OCI-LY1 (cell line): ENCODE measurements at regions not wholly inside any gene's neighbourhood (a gene's known extent, or its start where the extent isn't known, plus 50 kb on each side); places are given as distances from the start of the nearest gene placed in this dataset.

Experiments
- EZH2 ChIP-seq: fragments of 200-600 bp; sonication (generic), shearing (Covaris generic); IDR thresholded peaks from 2 replicates; pipeline ENCODE4 v1.8.0; 2017; ENCODE audit warnings: borderline replicate concordance, mixed run types, mild to moderate bottlenecking, antibody characterized with exemption, low read length, moderate library complexity, mixed read lengths
- TF ChIP-seq, protein P1 (sequence below): fragments of 200-600 bp; sonication (generic), shearing (Covaris generic); IDR thresholded peaks from 2 replicates; pipeline ENCODE4 v1.5.1; 2017; ENCODE audit warnings: mild to moderate bottlenecking, antibody characterized with exemption, low read length, moderate library complexity, mixed read lengths

GRCh38 chr12:34606749-34607519 is 584.6 kb downstream of the ALG10 start:
- TF ChIP-seq, protein P1, sequence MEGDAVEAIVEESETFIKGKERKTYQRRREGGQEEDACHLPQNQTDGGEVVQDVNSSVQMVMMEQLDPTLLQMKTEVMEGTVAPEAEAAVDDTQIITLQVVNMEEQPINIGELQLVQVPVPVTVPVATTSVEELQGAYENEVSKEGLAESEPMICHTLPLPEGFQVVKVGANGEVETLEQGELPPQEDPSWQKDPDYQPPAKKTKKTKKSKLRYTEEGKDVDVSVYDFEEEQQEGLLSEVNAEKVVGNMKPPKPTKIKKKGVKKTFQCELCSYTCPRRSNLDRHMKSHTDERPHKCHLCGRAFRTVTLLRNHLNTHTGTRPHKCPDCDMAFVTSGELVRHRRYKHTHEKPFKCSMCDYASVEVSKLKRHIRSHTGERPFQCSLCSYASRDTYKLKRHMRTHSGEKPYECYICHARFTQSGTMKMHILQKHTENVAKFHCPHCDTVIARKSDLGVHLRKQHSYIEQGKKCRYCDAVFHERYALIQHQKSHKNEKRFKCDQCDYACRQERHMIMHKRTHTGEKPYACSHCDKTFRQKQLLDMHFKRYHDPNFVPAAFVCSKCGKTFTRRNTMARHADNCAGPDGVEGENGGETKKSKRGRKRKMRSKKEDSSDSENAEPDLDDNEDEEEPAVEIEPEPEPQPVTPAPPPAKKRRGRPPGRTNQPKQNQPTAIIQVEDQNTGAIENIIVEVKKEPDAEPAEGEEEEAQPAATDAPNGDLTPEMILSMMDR: no peak
- no peak for TF ChIP-seq EZH2
